ENCODE measurements at regions not wholly inside any gene's neighbourhood (a gene's known extent, or its start where the extent isn't known, plus 50 kb on each side); places are given as distances from the start of the nearest gene placed in this dataset.
"Not testable (repeated sequence)": the region's sequence is repeated elsewhere in the genome, so short reads cannot be mapped to it uniquely, and the experiment has no call there.

- peak; percentile 2 for DNase-seq (ENCODE audit: low read depth)
- TF ChIP-seq CTCF (IDR thresholded peaks at IDR 0.05; ENCODE audit: insufficient read depth, low read length, poor library complexity, severe bottlenecking) = no peak
- no peaks in the 10 kb centered on the region for H3K27me3 ChIP-seq (ENCODE audit: control insufficient read depth, insufficient read depth, low read length)
- no peaks in the 10 kb centered on the region for H3K36me3 ChIP-seq (ENCODE audit: control insufficient read depth, insufficient read depth, low read length)
- H3K4me3 ChIP-seq (ENCODE audit: low read depth, low read length) = peak overlapping the region; percentile 66
These were observed 85.5 kb downstream of the TRIM27 start for GRCh38 chr6:28838289-28838633.

- no peaks in the 10 kb centered on the region for H3K36me3 ChIP-seq (ENCODE audit: control insufficient read depth, insufficient read depth, low read length)
- H3K27me3 ChIP-seq (ENCODE audit: control insufficient read depth, insufficient read depth, low read length) = no peaks in the 10 kb centered on the region
- peak; percentile 25 for DNase-seq (ENCODE audit: low read depth)
- H3K4me3 ChIP-seq (ENCODE audit: low read depth, low read length) = peak overlapping the region; percentile 66
- peak; percentile 82 for TF ChIP-seq CTCF (IDR thresholded peaks at IDR 0.05; ENCODE audit: insufficient read depth, low read length, poor library complexity, severe bottlenecking)
These were observed 84.9 kb downstream of the TRIM27 start for GRCh38 chr6:28838634-28839442.

- Histone ChIP-seq H3K4me3 (ENCODE audit: low read depth, low read length) (peak overlapping the region; percentile 66), H3K27me3 (ENCODE audit: control insufficient read depth, insufficient read depth, low read length) (no peaks in the 10 kb centered on the region), H3K36me3 (ENCODE audit: control insufficient read depth, insufficient read depth, low read length) (no peaks in the 10 kb centered on the region)
- DNase-seq (ENCODE audit: low read depth) = no peak
- TF ChIP-seq CTCF (IDR thresholded peaks at IDR 0.05; ENCODE audit: insufficient read depth, low read length, poor library complexity, severe bottlenecking) = no peak
These were observed 84.2 kb downstream of the TRIM27 start for GRCh38 chr6:28839443-28840120.

- H3K36me3 ChIP-seq (ENCODE audit: control insufficient read depth, insufficient read depth, low read length) = no peaks in the 10 kb centered on the region
- no peaks in the 10 kb centered on the region for H3K27me3 ChIP-seq (ENCODE audit: control insufficient read depth, insufficient read depth, low read length)
- no peak for TF ChIP-seq CTCF (IDR thresholded peaks at IDR 0.05; ENCODE audit: insufficient read depth, low read length, poor library complexity, severe bottlenecking)
- H3K4me3 ChIP-seq (ENCODE audit: low read depth, low read length) = no peak overlapping the region
- DNase-seq (ENCODE audit: low read depth) = no peak
These were observed 82.5 kb downstream of the TRIM27 start for GRCh38 chr6:28841290-28841689.

- not testable (repeated sequence) for H3K27me3 ChIP-seq (ENCODE audit: control insufficient read depth, insufficient read depth, low read length); DNase-seq (ENCODE audit: low read depth); H3K36me3 ChIP-seq (ENCODE audit: control insufficient read depth, insufficient read depth, low read length); H3K4me3 ChIP-seq (ENCODE audit: low read depth, low read length)
These were observed 75.0 kb downstream of the TRIM27 start for GRCh38 chr6:28848756-28849155.

All from kidney epithelial cell (primary cell).